Activated T-cell treated with anti-CD3 and anti-CD28 coated beads, Interleukin-2, amount 50 U/mL, for 72 hours (primary cell): ENCODE measurements at regions not wholly inside any gene's neighbourhood (a gene's known extent, or its start where the extent isn't known, plus 50 kb on each side); places are given as distances from the start of the nearest gene placed in this dataset.

Experiments
- ATAC-seq, 2 donors: fragments of 150-1000 bp; cut with Tn5 transposase; replicated peaks in 1 of 2; 2 replicates each; pipeline ENCODE4 v1.10.0; 2021; ENCODE audit warnings: moderate library complexity in 2 of 2, mild to moderate bottlenecking in 1 of 2
- DNase-seq, 2 donors: peaks; one replicate each; pipeline ENCODE4 v3.0.0; 2021 to 2022; ENCODE audit warnings: mixed read lengths in 1 of 2
- H3K27ac Mint-ChIP-seq: one replicate; pipeline ENCODE4 v1.8.0; 2022; ENCODE audit warnings: mild to moderate bottlenecking, moderate library complexity, mixed read lengths
- H3K27me3 Mint-ChIP-seq: one replicate; pipeline ENCODE4 v1.8.0; 2022; ENCODE audit warnings: low read depth, mixed read lengths
- H3K36me3 Mint-ChIP-seq, 2 donors: one replicate each; pipeline ENCODE4 v1.8.0; 2022; ENCODE audit warnings: mixed read lengths in 2 of 2, mild to moderate bottlenecking in 1 of 2; ENCODE audit not compliant: insufficient read depth in 2 of 2
- H3K4me1 Mint-ChIP-seq: one replicate; pipeline ENCODE4 v1.8.0; 2022; ENCODE audit warnings: low read depth, mixed read lengths
- H3K4me3 Mint-ChIP-seq, 2 donors: one replicate each; pipeline ENCODE4 v1.8.0; 2022; ENCODE audit warnings: mild to moderate bottlenecking in 2 of 2, mixed read lengths in 2 of 2, moderate library complexity in 2 of 2
- H3K9me3 Mint-ChIP-seq, 2 donors: one replicate each; pipeline ENCODE4 v1.8.0; 2022; ENCODE audit warnings: mixed read lengths in 2 of 2

GRCh38 chr2:11099122-11100065 is 55.9 kb upstream of the SLC66A3 start:
- Mint-ChIP-seq H3K27me3 (peaks cover 8% of the 10 kb centered on the region), H3K4me3 (no peak overlapping the region), H3K36me3 (no peaks in the 10 kb centered on the region), H3K27ac (no peak overlapping the region), H3K4me1 (peaks cover 7% of the 10 kb centered on the region), H3K9me3 (no peaks in the 10 kb centered on the region)
- DNase-seq (no peak), ATAC-seq (no peak)

- no peak overlapping the region for H3K27ac Mint-ChIP-seq
- ATAC-seq (no peak), DNase-seq (no peak)
- H3K27me3 Mint-ChIP-seq, result peaks cover 8% of the 10 kb centered on the region
- H3K9me3 Mint-ChIP-seq, result no peaks in the 10 kb centered on the region
- H3K36me3 Mint-ChIP-seq, result no peaks in the 10 kb centered on the region
- H3K4me1 Mint-ChIP-seq, result peaks cover 12% of the 10 kb centered on the region
- no peak overlapping the region for H3K4me3 Mint-ChIP-seq
Measured at GRCh38 chr2:11100130-11100529, 55.1 kb upstream of the SLC66A3 start.

GRCh38 chr2:11100976-11101375 is 54.3 kb upstream of the SLC66A3 start:
- no peak overlapping the region for H3K4me3 Mint-ChIP-seq
- H3K9me3 Mint-ChIP-seq, result no peaks in the 10 kb centered on the region
- peaks cover 12% of the 10 kb centered on the region for H3K4me1 Mint-ChIP-seq
- DNase-seq (no peak), ATAC-seq (no peak)
- peaks cover 8% of the 10 kb centered on the region for H3K27me3 Mint-ChIP-seq
- H3K36me3 Mint-ChIP-seq, result no peaks in the 10 kb centered on the region
- H3K27ac Mint-ChIP-seq, result no peak overlapping the region

- no peak for DNase-seq
- H3K27me3 Mint-ChIP-seq, result peaks cover 8% of the 10 kb centered on the region
- H3K27ac Mint-ChIP-seq, result no peak overlapping the region
- peaks cover 12% of the 10 kb centered on the region for H3K4me1 Mint-ChIP-seq
- H3K9me3 Mint-ChIP-seq, result no peaks in the 10 kb centered on the region
- H3K36me3 Mint-ChIP-seq, result no peaks in the 10 kb centered on the region
- ATAC-seq, result no peak
- H3K4me3 Mint-ChIP-seq, result no peak overlapping the region
Measured at GRCh38 chr2:11101430-11101829, 53.8 kb upstream of the SLC66A3 start.

GRCh38 chr2:11102466-11102865 is 52.8 kb upstream of the SLC66A3 start:
- no peak for DNase-seq
- H3K27me3 Mint-ChIP-seq, result peaks cover 8% of the 10 kb centered on the region

GRCh38 chr2:11102956-11103860 is 52.1 kb upstream of the SLC66A3 start:
- H3K4me3 Mint-ChIP-seq, result no peak overlapping the region
- H3K27me3 Mint-ChIP-seq, result peaks cover 8% of the 10 kb centered on the region
- peaks cover 12% of the 10 kb centered on the region for H3K4me1 Mint-ChIP-seq
- ATAC-seq (peak; percentile 23 to 37), DNase-seq (no peak)
- H3K27ac Mint-ChIP-seq, result no peak overlapping the region
- H3K9me3 Mint-ChIP-seq, result no peaks in the 10 kb centered on the region
- no peaks in the 10 kb centered on the region for H3K36me3 Mint-ChIP-seq

More at GRCh38 chr2:11102466-11102865, 52.8 kb upstream of the SLC66A3 start:
- no peaks in the 10 kb centered on the region for H3K9me3 Mint-ChIP-seq
- peaks cover 12% of the 10 kb centered on the region for H3K4me1 Mint-ChIP-seq
- H3K27ac Mint-ChIP-seq, result no peak overlapping the region
- ATAC-seq, result no peak
- no peaks in the 10 kb centered on the region for H3K36me3 Mint-ChIP-seq
- no peak overlapping the region for H3K4me3 Mint-ChIP-seq

GRCh38 chr2:11103984-11104793 is 51.1 kb upstream of the SLC66A3 start:
- peaks cover 12% of the 10 kb centered on the region for H3K4me1 Mint-ChIP-seq
- peak overlapping the region in 1 of 2 donors; percentile 3 for H3K4me3 Mint-ChIP-seq
- H3K36me3 Mint-ChIP-seq, result no peaks in the 10 kb centered on the region
- ATAC-seq (peak; percentile 71 to 76), DNase-seq (peak; percentile 14 to 25)
- no peak overlapping the region for H3K27ac Mint-ChIP-seq
- H3K9me3 Mint-ChIP-seq, result no peaks in the 10 kb centered on the region
- peaks cover 8% of the 10 kb centered on the region for H3K27me3 Mint-ChIP-seq

GRCh38 chr2:11104794-11105660 is 50.2 kb upstream of the SLC66A3 start:
- ATAC-seq, result no peak
- H3K36me3 Mint-ChIP-seq, result no peaks in the 10 kb centered on the region
- no peak for DNase-seq
- H3K4me3 Mint-ChIP-seq, result no peak overlapping the region
- H3K27ac Mint-ChIP-seq, result no peak overlapping the region
- H3K27me3 Mint-ChIP-seq, result peaks cover 8% of the 10 kb centered on the region
- H3K9me3 Mint-ChIP-seq, result no peaks in the 10 kb centered on the region
- peaks cover 12% of the 10 kb centered on the region for H3K4me1 Mint-ChIP-seq
